ENCODE measurements at regions not wholly inside any gene's neighbourhood (a gene's known extent, or its start where the extent isn't known, plus 50 kb on each side); places are given as distances from the start of the nearest gene placed in this dataset.

- TF ChIP-seq CTCF (IDR thresholded peaks at IDR 0.05; ENCODE audit: insufficient read depth, low read length) (no peak), POLR2AphosphoS5 (IDR thresholded peaks at IDR 0.05; ENCODE audit: low read depth) (no peak)
Observed at GRCh38 chr6:14896475-14896874, 349.4 kb upstream of the JARID2 start.

Data from HL-60 (cell line).